Heart right ventricle (tissue), 16 donors: ENCODE measurements at regions not wholly inside any gene's neighbourhood (a gene's known extent, or its start where the extent isn't known, plus 50 kb on each side); places are given as distances from the start of the nearest gene placed in this dataset.
"Not testable (repeated sequence)": the region's sequence is repeated elsewhere in the genome, so short reads cannot be mapped to it uniquely, and the experiment has no call there.

Source experiments
- ATAC-seq, 8 donors: fragments of 200-7000 bp; cut with Tn5 transposase; one replicate each; pipeline ENCODE4 v1.9.1; 2020; ENCODE audit warnings: mild to moderate bottlenecking in 8 of 8, moderate library complexity in 8 of 8, moderate number of reproducible peaks in 1 of 8
- DNase-seq, 2 donors: peaks; one replicate each; pipeline ENCODE4 v3.0.0-alpha.2; 2020
- H3K27ac ChIP-seq, 10 donors: fragments of 200-600 bp; sonication (generic) in 2 of 10; one replicate each; pipeline versions ENCODE4 v1.5.0 to v1.8.0; 2020 to 2022; ENCODE audit warnings: mild to moderate bottlenecking in 3 of 10
- H3K27me3 ChIP-seq, 7 donors: fragments of 200-600 bp; one replicate each; pipeline ENCODE4 v1.8.0; 2021 to 2022; ENCODE audit warnings: mild to moderate bottlenecking in 2 of 7
- H3K36me3 ChIP-seq, 9 donors: fragments of 200-600 bp; sonication (generic) in 1 of 9; one replicate each; pipeline versions ENCODE4 v1.5.0 to v1.8.0; 2020 to 2022; ENCODE audit warnings: mild to moderate bottlenecking in 2 of 9
- H3K4me1 ChIP-seq, 9 donors: fragments of 200-600 bp; sonication (generic) in 1 of 9; one replicate each; pipeline versions ENCODE4 v1.5.0 to v1.8.0; 2020 to 2022; ENCODE audit warnings: mild to moderate bottlenecking in 4 of 9
- H3K4me3 ChIP-seq, 10 donors: fragments of 200-600 bp; sonication (generic) in 2 of 10; one replicate each; pipeline versions ENCODE4 v1.5.0 to v1.8.0; 2020 to 2022; ENCODE audit warnings: mild to moderate bottlenecking in 7 of 10, moderate library complexity in 2 of 10
- H3K9me3 ChIP-seq, 11 donors: fragments of 200-600 bp in 10 of 11; sonication (generic) in 2 of 11; one replicate each; pipeline versions ENCODE4 v1.5.0 to v1.8.0; 2013 to 2022; ENCODE audit warnings: mild to moderate bottlenecking in 2 of 11, control low read depth in 1 of 11, moderate library complexity in 1 of 11
- CTCF ChIP-seq, 9 donors: fragments of 200-600 bp; sonication (generic) in 2 of 9; IDR thresholded peaks; one replicate each; pipeline versions ENCODE4 v1.5.0 to v1.8.0; 2021 to 2022; ENCODE audit warnings: antibody characterized with exemption in 9 of 9, mild to moderate bottlenecking in 5 of 9, moderate library complexity in 1 of 9
- WGBS, 2 donors: extraction: QIAGEN DNeasy Blood & Tissue Kit; methylation state at CpG; one replicate each; pipeline ENCODE4 v1.1.7; 2013; ENCODE audit warnings: inconsistent platforms in 1 of 2; 5-methylcytosine and 5-hydroxymethylcytosine counted together
- intact Hi-C, 10 donors: fragments of 100-400 bp; cut with DNase I; formaldehyde crosslinking; loops; one replicate each; pipeline versions ENCODE4 v1.11.1 to v1.14.2; 2022
- donor health status: Arrhythmogenic right ventricular cardiomyopathy.
- donor health status: ischemic (EF 13 %, LVEDD 7.1; RV severe dilation, severe dysfunction).
- donor health status: healthy with polysubstance abuse.
- donor health status: DM: no; HTN: yes; CAD: no.
- donor health status: DM: no; HTN: no; CAD: no.
- donor health status: ischemic (EF 25% LVEDD 6.9; RV normal size, moderate dysfunction).
- donor health status: ischemic (EF 25% LVEDD 5.7; RV mildly dilated, moderate dysfunction).
- donor health status: healthy.
- donor health status: DM: yes; HTN: yes; CAD: no.
- donor health status: Ischemic cardiomyopathy.
- donor health status: ischemic (EF 35%, LVEDD 5.7; RV mildly dilated, moderate dysfunction).
- donor health status: nonischemic (EF 11% LVEDD 7.7; RV severe dilation, severe dysfunction).
- donor health status: DM: yes; HTN: yes; CAD: no.
- donor health status: PGD.
- donor health status: ischemic (EF 29% LVEDD 5.4; RV normal size, mild dysfunction).
- donor health status: nonischemic (EF 23%, LVEDD 6.1; RV moderate dilation, normal function).

GRCh38 chr1:78331799-78332198 lies 159.0 kb upstream of the PTGFR start:
- intact Hi-C loops: no loop called here
- DNase-seq (no peak), ATAC-seq (no peak)
- H3K27me3 ChIP-seq: no peaks in the 10 kb centered on the region
- H3K4me3 ChIP-seq: no peak overlapping the region
- 58 to 66% methylated on average over 1 of the region's 1 CpG for WGBS, 2 donors
- H3K4me1 ChIP-seq: no peaks in the 10 kb centered on the region
- TF ChIP-seq CTCF (IDR thresholded peaks at IDR 0.05): no peak
- H3K36me3 ChIP-seq: no peaks in the 10 kb centered on the region
- peaks cover 0 to 6% (median 0%) of the 10 kb centered on the region in 11 donors for H3K9me3 ChIP-seq
- H3K27ac ChIP-seq: no peak overlapping the region

DNA sequence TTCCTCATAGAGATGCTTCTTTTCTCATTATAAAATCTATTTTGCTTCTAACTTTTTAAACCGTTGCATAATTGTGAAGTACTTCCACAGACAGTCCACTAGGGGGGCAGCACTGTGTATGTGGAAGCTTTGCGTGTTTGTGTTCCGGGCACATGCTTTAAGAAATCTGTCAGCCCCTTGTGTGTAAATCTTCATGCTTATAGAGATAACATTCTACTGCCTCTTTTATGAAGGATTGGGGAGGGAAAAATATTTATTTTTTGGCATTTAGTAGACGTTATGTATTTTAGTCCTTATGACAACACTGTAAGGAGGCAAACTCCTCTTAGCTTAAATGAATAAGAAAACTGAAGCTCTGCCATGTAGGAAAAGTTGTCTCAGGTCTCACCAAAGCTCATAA lies 157.3 kb upstream of the PTGFR start:
- no peaks in the 10 kb centered on the region for H3K4me1 ChIP-seq
- whole genome bisulfite sequencing, 2 donors: 12 to 16% methylated on average over 4 of the region's 4 CpGs
- H3K27me3 ChIP-seq: no peaks in the 10 kb centered on the region
- no peaks in the 10 kb centered on the region for H3K36me3 ChIP-seq
- H3K9me3 ChIP-seq: peaks cover 0 to 8% (median 0%) of the 10 kb centered on the region in 11 donors
- ATAC-seq: peak in 2 of 8 donors; percentile 34 to 48
- intact Hi-C loops: no loop called here
- H3K4me3 ChIP-seq: no peak overlapping the region
- no peak for DNase-seq
- peak overlapping the region in 1 of 10 donors; percentile 48 for H3K27ac ChIP-seq
- peak; percentile 28 to 62 (median 52) for TF ChIP-seq CTCF (IDR thresholded peaks at IDR 0.05)

GRCh38 chr1:78334114-78334513 lies 156.7 kb upstream of the PTGFR start:
- WGBS, 2 donors: 58 to 59% methylated on average over 2 of the region's 2 CpGs
- no peaks in the 10 kb centered on the region for H3K27me3 ChIP-seq
- no peak for DNase-seq
- peak overlapping the region in 2 of 10 donors; percentile 7 to 48 for H3K27ac ChIP-seq
- no peak overlapping the region for H3K4me3 ChIP-seq
- no peaks in the 10 kb centered on the region for H3K36me3 ChIP-seq
- no peaks in the 10 kb centered on the region for H3K4me1 ChIP-seq
- TF ChIP-seq CTCF (IDR thresholded peaks at IDR 0.05): no peak
- no peak for ATAC-seq
- H3K9me3 ChIP-seq: peaks cover 0 to 8% (median 0%) of the 10 kb centered on the region in 11 donors
- intact Hi-C loops: no loop called here

DNA sequence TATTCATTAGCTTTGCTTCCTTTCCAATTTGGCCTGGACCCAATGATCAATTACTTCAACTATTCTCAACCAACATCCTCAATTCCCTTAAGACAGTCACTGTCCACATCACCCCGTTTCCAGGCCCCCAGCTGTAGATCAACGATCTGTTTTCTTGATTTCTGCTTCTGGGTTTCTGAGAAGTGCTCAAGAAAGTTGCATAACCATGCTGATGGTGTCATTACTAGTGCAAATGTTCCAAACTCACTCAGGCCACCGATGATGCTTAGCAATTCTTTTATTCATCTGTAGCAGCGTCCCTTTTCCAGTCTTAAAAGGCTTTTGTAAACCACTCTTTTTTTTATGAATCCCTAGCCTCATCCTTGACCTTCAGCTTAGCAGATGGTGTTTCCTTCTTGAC lies 155.8 kb upstream of the PTGFR start:
- no peak for TF ChIP-seq CTCF (IDR thresholded peaks at IDR 0.05)
- intact Hi-C loops: no loop called here
- 61 to 62% methylated on average over 4 of the region's 4 CpGs for WGBS, 2 donors
- Histone ChIP-seq H3K27ac (peak overlapping the region in 4 of 10 donors; percentile 20 to 35 (median 27)), H3K9me3 (peaks cover 0 to 8% (median 0%) of the 10 kb centered on the region in 11 donors), H3K36me3 (no peaks in the 10 kb centered on the region), H3K27me3 (no peaks in the 10 kb centered on the region), H3K4me3 (no peak overlapping the region), H3K4me1 (no peaks in the 10 kb centered on the region)
- DNase-seq: peak in 1 of 2 donors; percentile 3
- peak in 5 of 8 donors; percentile 28 to 83 (median 52) for ATAC-seq

DNA sequence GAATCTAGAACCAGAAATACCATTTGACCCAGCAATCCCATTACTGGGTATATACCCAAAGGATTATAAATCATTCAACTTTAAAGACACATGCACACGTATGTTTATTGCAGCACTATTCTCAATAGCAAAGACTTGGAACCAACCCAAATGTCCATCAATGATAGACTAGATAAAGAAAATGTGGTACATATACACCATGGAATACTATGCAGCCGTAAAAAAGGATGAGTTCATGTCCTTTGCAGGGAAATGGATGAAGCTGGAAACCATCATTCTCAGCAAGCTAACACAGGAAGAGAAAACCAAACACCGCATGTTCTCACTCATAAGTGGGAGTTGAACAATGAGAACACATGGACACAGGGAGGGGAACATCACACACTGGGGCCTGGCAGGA lies 154.0 kb upstream of the PTGFR start:
- WGBS, 2 donors: 87 to 89% methylated on average over 3 of the region's 3 CpGs
- H3K27ac ChIP-seq: not testable (repeated sequence)

More for the DNA sequence above, 154.0 kb upstream of the PTGFR start:
- H3K4me3 ChIP-seq, H3K27me3 ChIP-seq, DNase-seq, H3K4me1 ChIP-seq, intact Hi-C loops, H3K9me3 ChIP-seq, ATAC-seq, H3K36me3 ChIP-seq: not testable (repeated sequence)
